Peyer's patch (tissue), 4 donors: ENCODE measurements at regions not wholly inside any gene's neighbourhood (a gene's known extent, or its start where the extent isn't known, plus 50 kb on each side); places are given as distances from the start of the nearest gene placed in this dataset.

Source experiments
- CTCF ChIP-seq, 6 experiments: fragments of 450-650 bp in 4 of 6; fragments of 200-600 bp in 2 of 6; sonication (generic) in 1 of 6; IDR thresholded peaks; one replicate each; pipeline ENCODE4 v1.5.1; 2017 to 2019; ENCODE audit warnings: antibody characterized with exemption in 6 of 6, mild to moderate bottlenecking in 3 of 6, moderate library complexity in 1 of 6
- POLR2A ChIP-seq, 2 donors: fragments of 450-650 bp; IDR thresholded peaks; one replicate each; pipeline ENCODE4 v1.5.1; 2017; ENCODE audit warnings: antibody characterized with exemption in 2 of 2, mild to moderate bottlenecking in 2 of 2, moderate library complexity in 2 of 2

- TF ChIP-seq CTCF (IDR thresholded peaks at IDR 0.05), result no peak
- TF ChIP-seq POLR2A (IDR thresholded peaks at IDR 0.05), result no peak
Observed at GRCh38 chr5:92861531-92862285, 719.3 kb downstream of the NR2F1-AS1 start.
